ENCODE measurements at regions not wholly inside any gene's neighbourhood (a gene's known extent, or its start where the extent isn't known, plus 50 kb on each side); places are given as distances from the start of the nearest gene placed in this dataset.

GRCh38 chr13:95452375-95452774, 100.1 kb upstream of the CLDN10 start:
- no peak for TF ChIP-seq ZNF157 (tag by site-specific recombination; IDR thresholded peaks at IDR 0.05)
- no peak for TF ChIP-seq ELK4 (IDR thresholded peaks at IDR 0.05; ENCODE audit: borderline replicate concordance, low read depth, low read length)
- TF ChIP-seq ZNF426 (tag by site-specific recombination; IDR thresholded peaks at IDR 0.05), result no peak
